Natural killer cell (primary cell): ENCODE measurements at regions not wholly inside any gene's neighbourhood (a gene's known extent, or its start where the extent isn't known, plus 50 kb on each side); places are given as distances from the start of the nearest gene placed in this dataset.

Experiments
- ATAC-seq, 3 donors: fragments of 150-1000 bp in 2 of 3; fragments of 200-7000 bp in 1 of 3; cut with Tn5 transposase; 1 replicate in 1 of 3; 2 replicates in 2 of 3; pipeline ENCODE4 v1.10.0; 2021; ENCODE audit warnings: mild to moderate bottlenecking in 2 of 3, moderate library complexity in 2 of 3
- DNase-seq, 2 donors: peaks; one replicate each; pipeline versions ENCODE4 v3.0.0 to v3.0.0-alpha.2; 2013 to 2021; ENCODE audit warnings: mixed read lengths in 1 of 2
- H3K27ac ChIP-seq: one replicate; pipeline ENCODE4 v1.5.1; 2013; ENCODE audit warnings: mild to moderate bottlenecking, low read length
- H3K27me3 ChIP-seq: one replicate; pipeline ENCODE4 v1.6.1; 2013; ENCODE audit warnings: low read length; ENCODE audit not compliant: control insufficient read depth, insufficient read depth
- H3K36me3 ChIP-seq: one replicate; pipeline ENCODE4 v1.6.1; 2013; ENCODE audit warnings: low read length; ENCODE audit not compliant: control insufficient read depth, insufficient read depth
- H3K4me1 ChIP-seq: one replicate; pipeline ENCODE4 v1.6.1; 2013; ENCODE audit warnings: low read length; ENCODE audit not compliant: control insufficient read depth, insufficient read depth
- H3K4me3 ChIP-seq: one replicate; pipeline ENCODE4 v1.5.1; 2013; ENCODE audit warnings: low read length
- H3K9me3 ChIP-seq: one replicate; pipeline ENCODE4 v1.6.1; 2013; ENCODE audit warnings: low read length; ENCODE audit not compliant: control insufficient read depth, insufficient read depth
- H3K27ac Mint-ChIP-seq, 2 donors: one replicate each; pipeline ENCODE4 v1.8.0; 2022; ENCODE audit warnings: mild to moderate bottlenecking in 2 of 2, mixed read lengths in 2 of 2, moderate library complexity in 1 of 2
- H3K27me3 Mint-ChIP-seq, 2 donors: one replicate each; pipeline ENCODE4 v1.8.0; 2022; ENCODE audit warnings: low read depth in 2 of 2, mixed read lengths in 2 of 2
- H3K36me3 Mint-ChIP-seq: one replicate; pipeline ENCODE4 v1.8.0; 2022; ENCODE audit warnings: mixed read lengths
- H3K4me1 Mint-ChIP-seq, 2 donors: one replicate each; pipeline ENCODE4 v1.8.0; 2022; ENCODE audit warnings: mixed read lengths in 2 of 2
- H3K4me3 Mint-ChIP-seq: one replicate; pipeline ENCODE4 v1.8.0; 2022; ENCODE audit warnings: mild to moderate bottlenecking, moderate library complexity, mixed read lengths
- H3K9me3 Mint-ChIP-seq, 2 donors: one replicate each; pipeline ENCODE4 v1.8.0; 2022; ENCODE audit warnings: mixed read lengths in 2 of 2
- CTCF ChIP-seq: fragments of 200-600 bp; IDR thresholded peaks from one replicate; pipeline ENCODE4 v1.8.0; 2022; ENCODE audit warnings: antibody characterized with exemption
- whole genome bisulfite sequencing: methylation state at CpG from one replicate; pipeline ENCODE4 v1.1.7; 2013; ENCODE audit warnings: missing lambda C conversion rate; ENCODE audit not compliant: insufficient coverage; 5-methylcytosine and 5-hydroxymethylcytosine counted together
- intact Hi-C: fragments of 100-400 bp; cut with micrococcal nuclease; formaldehyde crosslinking; loops from one replicate; pipeline ENCODE4 v1.14.2; 2022

- WGBS, result 95% methylated on average over 1 of the region's 1 CpG
- Histone ChIP-seq H3K27ac (no peak overlapping the region), H3K4me3 (no peak overlapping the region), H3K4me1 (no peaks in the 10 kb centered on the region), H3K36me3 (no peaks in the 10 kb centered on the region), H3K27me3 (no peaks in the 10 kb centered on the region), H3K9me3 (no peaks in the 10 kb centered on the region)
- Mint-ChIP-seq H3K36me3 (no peaks in the 10 kb centered on the region), H3K4me3 (no peak overlapping the region), H3K27ac (no peak overlapping the region), H3K9me3 (no peaks in the 10 kb centered on the region), H3K4me1 (no peaks in the 10 kb centered on the region), H3K27me3 (peaks cover 3 to 9% of the 10 kb centered on the region in 2 donors)
- intact Hi-C loops, result no loop called here
- TF ChIP-seq CTCF, result no peak
- ATAC-seq (no peak), DNase-seq (no peak)
Measured at GRCh38 chr18:45458033-45458432, 157.2 kb upstream of the SLC14A2 start.

- no peaks in the 10 kb centered on the region for H3K4me1 ChIP-seq
- Mint-ChIP-seq H3K4me3 (no peak overlapping the region), H3K4me1 (no peaks in the 10 kb centered on the region), H3K27me3 (peaks cover 13 to 17% of the 10 kb centered on the region in 2 donors), H3K9me3 (no peaks in the 10 kb centered on the region), H3K27ac (no peak overlapping the region), H3K36me3 (no peaks in the 10 kb centered on the region)
- TF ChIP-seq CTCF, result no peak
- H3K27ac ChIP-seq, result no peak overlapping the region
- ATAC-seq (no peak), DNase-seq (no peak)
- H3K9me3 ChIP-seq, result no peaks in the 10 kb centered on the region
- WGBS, result 85% methylated on average over 5 of the region's 5 CpGs
- no peaks in the 10 kb centered on the region for H3K27me3 ChIP-seq
- intact Hi-C loops, result no loop called here
- no peak overlapping the region for H3K4me3 ChIP-seq
- no peaks in the 10 kb centered on the region for H3K36me3 ChIP-seq
Measured at GRCh38 chr18:45462179-45462578, 153.1 kb upstream of the SLC14A2 start.

- ATAC-seq, result no peak
- TF ChIP-seq CTCF, result no peak
- H3K4me1 Mint-ChIP-seq, result no peaks in the 10 kb centered on the region
- no peak overlapping the region for H3K27ac Mint-ChIP-seq
- Histone ChIP-seq H3K9me3 (no peaks in the 10 kb centered on the region), H3K4me3 (no peak overlapping the region), H3K27ac (no peak overlapping the region), H3K27me3 (no peaks in the 10 kb centered on the region), H3K4me1 (no peaks in the 10 kb centered on the region), H3K36me3 (no peaks in the 10 kb centered on the region)
- intact Hi-C loops, result no loop called here
- DNase-seq, result no peak
- peaks cover 10 to 17% of the 10 kb centered on the region in 2 donors for H3K27me3 Mint-ChIP-seq
- H3K4me3 Mint-ChIP-seq, result no peak overlapping the region
- 80% methylated on average over 6 of the region's 6 CpGs for WGBS
- no peaks in the 10 kb centered on the region for H3K36me3 Mint-ChIP-seq
- no peaks in the 10 kb centered on the region for H3K9me3 Mint-ChIP-seq
Measured at GRCh38 chr18:45463451-45463850, 151.8 kb upstream of the SLC14A2 start.

GRCh38 chr18:45464619-45465018, 150.7 kb upstream of the SLC14A2 start:
- no peaks in the 10 kb centered on the region for H3K9me3 Mint-ChIP-seq
- TF ChIP-seq CTCF, result no peak
- 58% methylated on average over 8 of the region's 8 CpGs for WGBS

More at GRCh38 chr18:45464619-45465018, 150.7 kb upstream of the SLC14A2 start:
- Mint-ChIP-seq H3K27ac (no peak overlapping the region), H3K27me3 (peaks cover 10 to 17% of the 10 kb centered on the region in 2 donors), H3K36me3 (no peaks in the 10 kb centered on the region), H3K4me1 (no peaks in the 10 kb centered on the region), H3K4me3 (no peak overlapping the region)
- intact Hi-C loops, result no loop called here
- Histone ChIP-seq H3K27me3 (no peaks in the 10 kb centered on the region), H3K9me3 (no peaks in the 10 kb centered on the region), H3K4me1 (no peaks in the 10 kb centered on the region), H3K4me3 (no peak overlapping the region), H3K36me3 (no peaks in the 10 kb centered on the region), H3K27ac (no peak overlapping the region)
- ATAC-seq, result no peak
- no peak for DNase-seq
